ENCODE measurements at regions not wholly inside any gene's neighbourhood (a gene's known extent, or its start where the extent isn't known, plus 50 kb on each side); places are given as distances from the start of the nearest gene placed in this dataset.

DNA sequence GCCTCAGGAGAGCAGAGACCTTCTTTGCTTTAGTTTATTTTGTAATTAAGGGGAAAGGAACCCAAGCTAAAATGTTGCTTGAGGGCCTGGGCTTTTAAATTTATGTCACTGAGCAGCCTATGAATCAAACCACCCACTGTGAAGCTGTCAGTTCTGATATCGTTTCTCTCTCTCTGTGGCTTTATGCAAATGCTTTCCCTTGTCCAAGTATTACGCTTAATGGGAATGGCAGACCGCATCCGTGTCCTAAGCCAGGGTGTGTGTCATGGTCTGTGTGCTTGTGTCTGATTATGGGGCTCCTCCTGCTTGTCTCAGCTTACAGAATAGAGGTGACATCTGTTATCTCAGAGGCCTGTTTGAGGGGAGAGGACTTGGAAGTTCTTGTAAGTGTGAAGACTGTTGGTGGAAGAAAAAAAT is 82.4 kb downstream of the EBLN2 start (continued):
- TF ChIP-seq, protein P1, sequence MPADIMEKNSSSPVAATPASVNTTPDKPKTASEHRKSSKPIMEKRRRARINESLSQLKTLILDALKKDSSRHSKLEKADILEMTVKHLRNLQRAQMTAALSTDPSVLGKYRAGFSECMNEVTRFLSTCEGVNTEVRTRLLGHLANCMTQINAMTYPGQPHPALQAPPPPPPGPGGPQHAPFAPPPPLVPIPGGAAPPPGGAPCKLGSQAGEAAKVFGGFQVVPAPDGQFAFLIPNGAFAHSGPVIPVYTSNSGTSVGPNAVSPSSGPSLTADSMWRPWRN (IDR thresholded peaks at IDR 0.05; ENCODE audit: low read depth), result peak; percentile 86
- no peak for TF ChIP-seq RBM34 (IDR thresholded peaks at IDR 0.05; ENCODE audit: borderline replicate concordance, insufficient read depth, low read length)
- peak; percentile 68 for TF ChIP-seq EGR1 (conservative IDR thresholded peaks at IDR 0.05)

DNA sequence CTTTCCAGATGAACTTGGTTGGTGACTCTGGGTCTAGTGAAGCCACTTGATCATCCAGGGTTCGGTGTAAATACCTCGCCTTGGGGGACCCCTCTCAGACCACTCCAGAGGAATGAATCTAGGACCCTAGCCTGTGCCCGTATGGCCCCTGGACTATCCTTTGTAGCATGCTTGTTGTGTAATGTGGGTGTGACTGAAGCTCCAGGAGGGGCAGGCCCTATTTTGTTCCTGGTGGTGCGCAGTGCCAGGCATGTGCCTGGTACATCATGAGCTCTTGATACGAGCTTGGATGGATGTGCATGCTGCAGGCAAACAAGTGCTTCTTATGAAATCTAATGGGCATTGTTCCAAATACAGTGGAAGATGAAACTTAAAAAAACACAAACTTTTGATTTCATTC is 82.8 kb downstream of the EBLN2 start:
- peak overlapping the region; percentile 67 for H3K4me2 ChIP-seq (ENCODE audit: insufficient read depth, low read length)
- H3K79me2 ChIP-seq (ENCODE audit: control insufficient read depth, insufficient read depth, low read length), result no peaks in the 10 kb centered on the region
- in situ Hi-C loops (cut with MboI), result no loop called here
- 19% methylated on average over 4 of the region's 5 CpGs for WGBS (ENCODE audit: insufficient coverage, low coverage, missing lambda C conversion rate)
- H2AFZ ChIP-seq (ENCODE audit: low read depth, low read length), result peak overlapping the region; percentile 72
- H3K9me1 ChIP-seq (ENCODE audit: control insufficient read depth, insufficient read depth, low read length), result no peaks in the 10 kb centered on the region
- no peak for FAIRE-seq
- H3K27ac ChIP-seq (ENCODE audit: extremely low read depth, low read depth, low read length), result peak overlapping the region; percentile 75
- ATAC-seq, result peak; percentile 55
- no peaks in the 10 kb centered on the region for H3K36me3 ChIP-seq (ENCODE audit: control insufficient read depth, insufficient read depth, low read length)
- no peaks in the 10 kb centered on the region for H3K27me3 ChIP-seq (ENCODE audit: control insufficient read depth in 2 of 2, insufficient read depth in 2 of 2, low read length in 2 of 2)
- DNase-seq (ENCODE audit: extremely low read depth in 1 of 4, low spot score in 3 of 4), result peak in 2 of 4 experiments; percentile 6 to 8
- H3K9me3 ChIP-seq (replicated peaks; ENCODE audit: control insufficient read depth, insufficient read depth, low read depth, low read length), result no peaks in the 10 kb centered on the region
- ChIA-PET POLR2A (interaction anchor here (1.0 kb wide), 1 partner anchor 9 kb away, joined by 3 read pairs; no protein-coding TSS in a partner anchor), CTCF (ENCODE audit: low intra/inter-chr PET ratio) (no interaction called here)
- intact Hi-C loops (cut with micrococcal nuclease), result no loop called here
- BruUV-seq (replicated peaks), result no TSS peak
- H3K9ac ChIP-seq (ENCODE audit: insufficient read depth in 1 of 2, low read depth in 2 of 2, low read length in 2 of 2), result peak overlapping the region in 1 of 2 experiments; percentile 30; a peak in 2 of 4 replicates
- no peak overlapping the region for H3K4me3 ChIP-seq
- peaks cover 13 to 22% of the 10 kb centered on the region in 2 experiments; a peak in 4 of 5 replicates for H3K4me1 ChIP-seq (replicated peaks in 1 of 2; ENCODE audit: control insufficient read depth in 2 of 2, insufficient read depth in 2 of 2, low read length in 2 of 2)
- no peaks in the 10 kb centered on the region for H4K20me1 ChIP-seq (replicated peaks; ENCODE audit: control insufficient read depth, insufficient read depth, low read length)
- TF ChIP-seq L3MBTL2 (IDR thresholded peaks at IDR 0.05) (peak; percentile 40; the same call in 1 of the 2 replicates), MBD2 (IDR thresholded peaks at IDR 0.05; ENCODE audit: borderline replicate concordance, low read depth) (peak; percentile 7; the same call in 1 of the 2 replicates)
- TF ChIP-seq, protein P2, sequence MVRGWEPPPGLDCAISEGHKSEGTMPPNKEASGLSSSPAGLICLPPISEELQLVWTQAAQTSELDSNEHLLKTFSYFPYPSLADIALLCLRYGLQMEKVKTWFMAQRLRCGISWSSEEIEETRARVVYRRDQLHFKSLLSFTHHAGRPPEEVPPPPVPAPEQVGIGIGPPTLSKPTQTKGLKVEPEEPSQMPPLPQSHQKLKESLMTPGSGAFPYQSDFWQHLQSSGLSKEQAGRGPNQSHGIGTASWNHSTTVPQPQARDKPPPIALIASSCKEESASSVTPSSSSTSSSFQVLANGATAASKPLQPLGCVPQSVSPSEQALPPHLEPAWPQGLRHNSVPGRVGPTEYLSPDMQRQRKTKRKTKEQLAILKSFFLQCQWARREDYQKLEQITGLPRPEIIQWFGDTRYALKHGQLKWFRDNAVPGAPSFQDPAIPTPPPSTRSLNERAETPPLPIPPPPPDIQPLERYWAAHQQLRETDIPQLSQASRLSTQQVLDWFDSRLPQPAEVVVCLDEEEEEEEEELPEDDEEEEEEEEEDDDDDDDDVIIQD (CRISPR knock-in tag; IDR thresholded peaks at IDR 0.05), result no peak
- TF ChIP-seq, protein P3, sequence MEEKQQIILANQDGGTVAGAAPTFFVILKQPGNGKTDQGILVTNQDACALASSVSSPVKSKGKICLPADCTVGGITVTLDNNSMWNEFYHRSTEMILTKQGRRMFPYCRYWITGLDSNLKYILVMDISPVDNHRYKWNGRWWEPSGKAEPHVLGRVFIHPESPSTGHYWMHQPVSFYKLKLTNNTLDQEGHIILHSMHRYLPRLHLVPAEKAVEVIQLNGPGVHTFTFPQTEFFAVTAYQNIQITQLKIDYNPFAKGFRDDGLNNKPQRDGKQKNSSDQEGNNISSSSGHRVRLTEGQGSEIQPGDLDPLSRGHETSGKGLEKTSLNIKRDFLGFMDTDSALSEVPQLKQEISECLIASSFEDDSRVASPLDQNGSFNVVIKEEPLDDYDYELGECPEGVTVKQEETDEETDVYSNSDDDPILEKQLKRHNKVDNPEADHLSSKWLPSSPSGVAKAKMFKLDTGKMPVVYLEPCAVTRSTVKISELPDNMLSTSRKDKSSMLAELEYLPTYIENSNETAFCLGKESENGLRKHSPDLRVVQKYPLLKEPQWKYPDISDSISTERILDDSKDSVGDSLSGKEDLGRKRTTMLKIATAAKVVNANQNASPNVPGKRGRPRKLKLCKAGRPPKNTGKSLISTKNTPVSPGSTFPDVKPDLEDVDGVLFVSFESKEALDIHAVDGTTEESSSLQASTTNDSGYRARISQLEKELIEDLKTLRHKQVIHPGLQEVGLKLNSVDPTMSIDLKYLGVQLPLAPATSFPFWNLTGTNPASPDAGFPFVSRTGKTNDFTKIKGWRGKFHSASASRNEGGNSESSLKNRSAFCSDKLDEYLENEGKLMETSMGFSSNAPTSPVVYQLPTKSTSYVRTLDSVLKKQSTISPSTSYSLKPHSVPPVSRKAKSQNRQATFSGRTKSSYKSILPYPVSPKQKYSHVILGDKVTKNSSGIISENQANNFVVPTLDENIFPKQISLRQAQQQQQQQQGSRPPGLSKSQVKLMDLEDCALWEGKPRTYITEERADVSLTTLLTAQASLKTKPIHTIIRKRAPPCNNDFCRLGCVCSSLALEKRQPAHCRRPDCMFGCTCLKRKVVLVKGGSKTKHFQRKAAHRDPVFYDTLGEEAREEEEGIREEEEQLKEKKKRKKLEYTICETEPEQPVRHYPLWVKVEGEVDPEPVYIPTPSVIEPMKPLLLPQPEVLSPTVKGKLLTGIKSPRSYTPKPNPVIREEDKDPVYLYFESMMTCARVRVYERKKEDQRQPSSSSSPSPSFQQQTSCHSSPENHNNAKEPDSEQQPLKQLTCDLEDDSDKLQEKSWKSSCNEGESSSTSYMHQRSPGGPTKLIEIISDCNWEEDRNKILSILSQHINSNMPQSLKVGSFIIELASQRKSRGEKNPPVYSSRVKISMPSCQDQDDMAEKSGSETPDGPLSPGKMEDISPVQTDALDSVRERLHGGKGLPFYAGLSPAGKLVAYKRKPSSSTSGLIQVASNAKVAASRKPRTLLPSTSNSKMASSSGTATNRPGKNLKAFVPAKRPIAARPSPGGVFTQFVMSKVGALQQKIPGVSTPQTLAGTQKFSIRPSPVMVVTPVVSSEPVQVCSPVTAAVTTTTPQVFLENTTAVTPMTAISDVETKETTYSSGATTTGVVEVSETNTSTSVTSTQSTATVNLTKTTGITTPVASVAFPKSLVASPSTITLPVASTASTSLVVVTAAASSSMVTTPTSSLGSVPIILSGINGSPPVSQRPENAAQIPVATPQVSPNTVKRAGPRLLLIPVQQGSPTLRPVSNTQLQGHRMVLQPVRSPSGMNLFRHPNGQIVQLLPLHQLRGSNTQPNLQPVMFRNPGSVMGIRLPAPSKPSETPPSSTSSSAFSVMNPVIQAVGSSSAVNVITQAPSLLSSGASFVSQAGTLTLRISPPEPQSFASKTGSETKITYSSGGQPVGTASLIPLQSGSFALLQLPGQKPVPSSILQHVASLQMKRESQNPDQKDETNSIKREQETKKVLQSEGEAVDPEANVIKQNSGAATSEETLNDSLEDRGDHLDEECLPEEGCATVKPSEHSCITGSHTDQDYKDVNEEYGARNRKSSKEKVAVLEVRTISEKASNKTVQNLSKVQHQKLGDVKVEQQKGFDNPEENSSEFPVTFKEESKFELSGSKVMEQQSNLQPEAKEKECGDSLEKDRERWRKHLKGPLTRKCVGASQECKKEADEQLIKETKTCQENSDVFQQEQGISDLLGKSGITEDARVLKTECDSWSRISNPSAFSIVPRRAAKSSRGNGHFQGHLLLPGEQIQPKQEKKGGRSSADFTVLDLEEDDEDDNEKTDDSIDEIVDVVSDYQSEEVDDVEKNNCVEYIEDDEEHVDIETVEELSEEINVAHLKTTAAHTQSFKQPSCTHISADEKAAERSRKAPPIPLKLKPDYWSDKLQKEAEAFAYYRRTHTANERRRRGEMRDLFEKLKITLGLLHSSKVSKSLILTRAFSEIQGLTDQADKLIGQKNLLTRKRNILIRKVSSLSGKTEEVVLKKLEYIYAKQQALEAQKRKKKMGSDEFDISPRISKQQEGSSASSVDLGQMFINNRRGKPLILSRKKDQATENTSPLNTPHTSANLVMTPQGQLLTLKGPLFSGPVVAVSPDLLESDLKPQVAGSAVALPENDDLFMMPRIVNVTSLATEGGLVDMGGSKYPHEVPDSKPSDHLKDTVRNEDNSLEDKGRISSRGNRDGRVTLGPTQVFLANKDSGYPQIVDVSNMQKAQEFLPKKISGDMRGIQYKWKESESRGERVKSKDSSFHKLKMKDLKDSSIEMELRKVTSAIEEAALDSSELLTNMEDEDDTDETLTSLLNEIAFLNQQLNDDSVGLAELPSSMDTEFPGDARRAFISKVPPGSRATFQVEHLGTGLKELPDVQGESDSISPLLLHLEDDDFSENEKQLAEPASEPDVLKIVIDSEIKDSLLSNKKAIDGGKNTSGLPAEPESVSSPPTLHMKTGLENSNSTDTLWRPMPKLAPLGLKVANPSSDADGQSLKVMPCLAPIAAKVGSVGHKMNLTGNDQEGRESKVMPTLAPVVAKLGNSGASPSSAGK (IDR thresholded peaks at IDR 0.05), result 0 out of 2 replicates have a peak, but pooled peaks have one; percentile 4

Data from K562 (cell line).